ENCODE measurements at regions not wholly inside any gene's neighbourhood (a gene's known extent, or its start where the extent isn't known, plus 50 kb on each side); places are given as distances from the start of the nearest gene placed in this dataset.

DNA sequence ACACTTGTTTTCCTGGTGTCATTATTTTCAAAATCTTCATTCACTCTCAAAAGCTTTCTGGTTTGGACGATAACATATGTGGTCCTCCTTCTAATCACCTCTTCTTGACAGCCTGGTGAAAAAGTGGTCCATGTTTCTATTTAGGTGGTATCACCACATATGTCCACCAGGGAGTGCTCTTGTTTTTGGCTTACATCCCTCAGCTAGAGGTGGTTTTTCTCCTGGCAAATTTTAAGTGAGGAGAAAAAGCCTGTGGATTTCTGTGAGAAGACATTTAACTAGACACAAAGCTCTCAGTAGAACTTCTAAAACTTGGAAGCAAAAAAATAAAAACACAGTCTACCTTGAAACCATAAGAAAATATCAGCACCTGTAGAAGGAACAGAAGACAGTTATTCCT is 58.0 kb upstream of the FRMPD4 start (continued):
- no peak for TF ChIP-seq HMGXB4 (CRISPR knock-in tag; IDR thresholded peaks at IDR 0.05; ENCODE audit: borderline replicate concordance in 1 of 2, low read depth in 1 of 2)
- no peak for TF ChIP-seq ZNF547 (CRISPR knock-in tag; IDR thresholded peaks at IDR 0.05)
- no peak for TF ChIP-seq ATF6 (CRISPR knock-in tag; conservative IDR thresholded peaks at IDR 0.05)
- no peak for TF ChIP-seq DNMT3B (CRISPR knock-in tag; conservative IDR thresholded peaks at IDR 0.05)
- TF ChIP-seq REXO4 (CRISPR knock-in tag; IDR thresholded peaks at IDR 0.05; ENCODE audit: borderline replicate concordance): no peak
- no peak for TF ChIP-seq MZF1 (CRISPR knock-in tag; IDR thresholded peaks at IDR 0.05; ENCODE audit: borderline replicate concordance)
- TF ChIP-seq CTCF (CRISPR knock-in tag; IDR thresholded peaks at IDR 0.05): peak; percentile 39
- TF ChIP-seq, protein P1, sequence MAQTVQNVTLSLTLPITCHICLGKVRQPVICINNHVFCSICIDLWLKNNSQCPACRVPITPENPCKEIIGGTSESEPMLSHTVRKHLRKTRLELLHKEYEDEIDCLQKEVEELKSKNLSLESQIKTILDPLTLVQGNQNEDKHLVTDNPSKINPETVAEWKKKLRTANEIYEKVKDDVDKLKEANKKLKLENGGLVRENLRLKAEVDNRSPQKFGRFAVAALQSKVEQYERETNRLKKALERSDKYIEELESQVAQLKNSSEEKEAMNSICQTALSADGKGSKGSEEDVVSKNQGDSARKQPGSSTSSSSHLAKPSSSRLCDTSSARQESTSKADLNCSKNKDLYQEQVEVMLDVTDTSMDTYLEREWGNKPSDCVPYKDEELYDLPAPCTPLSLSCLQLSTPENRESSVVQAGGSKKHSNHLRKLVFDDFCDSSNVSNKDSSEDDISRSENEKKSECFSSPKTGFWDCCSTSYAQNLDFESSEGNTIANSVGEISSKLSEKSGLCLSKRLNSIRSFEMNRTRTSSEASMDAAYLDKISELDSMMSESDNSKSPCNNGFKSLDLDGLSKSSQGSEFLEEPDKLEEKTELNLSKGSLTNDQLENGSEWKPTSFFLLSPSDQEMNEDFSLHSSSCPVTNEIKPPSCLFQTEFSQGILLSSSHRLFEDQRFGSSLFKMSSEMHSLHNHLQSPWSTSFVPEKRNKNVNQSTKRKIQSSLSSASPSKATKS (CRISPR knock-in tag; IDR thresholded peaks at IDR 0.05): no peak
- no peak for TF ChIP-seq ATF5 (CRISPR knock-in tag; IDR thresholded peaks at IDR 0.05; ENCODE audit: low read depth)
- TF ChIP-seq SIN3B (IDR thresholded peaks at IDR 0.05; ENCODE audit: low read length): no peak
- TF ChIP-seq, protein P2, sequence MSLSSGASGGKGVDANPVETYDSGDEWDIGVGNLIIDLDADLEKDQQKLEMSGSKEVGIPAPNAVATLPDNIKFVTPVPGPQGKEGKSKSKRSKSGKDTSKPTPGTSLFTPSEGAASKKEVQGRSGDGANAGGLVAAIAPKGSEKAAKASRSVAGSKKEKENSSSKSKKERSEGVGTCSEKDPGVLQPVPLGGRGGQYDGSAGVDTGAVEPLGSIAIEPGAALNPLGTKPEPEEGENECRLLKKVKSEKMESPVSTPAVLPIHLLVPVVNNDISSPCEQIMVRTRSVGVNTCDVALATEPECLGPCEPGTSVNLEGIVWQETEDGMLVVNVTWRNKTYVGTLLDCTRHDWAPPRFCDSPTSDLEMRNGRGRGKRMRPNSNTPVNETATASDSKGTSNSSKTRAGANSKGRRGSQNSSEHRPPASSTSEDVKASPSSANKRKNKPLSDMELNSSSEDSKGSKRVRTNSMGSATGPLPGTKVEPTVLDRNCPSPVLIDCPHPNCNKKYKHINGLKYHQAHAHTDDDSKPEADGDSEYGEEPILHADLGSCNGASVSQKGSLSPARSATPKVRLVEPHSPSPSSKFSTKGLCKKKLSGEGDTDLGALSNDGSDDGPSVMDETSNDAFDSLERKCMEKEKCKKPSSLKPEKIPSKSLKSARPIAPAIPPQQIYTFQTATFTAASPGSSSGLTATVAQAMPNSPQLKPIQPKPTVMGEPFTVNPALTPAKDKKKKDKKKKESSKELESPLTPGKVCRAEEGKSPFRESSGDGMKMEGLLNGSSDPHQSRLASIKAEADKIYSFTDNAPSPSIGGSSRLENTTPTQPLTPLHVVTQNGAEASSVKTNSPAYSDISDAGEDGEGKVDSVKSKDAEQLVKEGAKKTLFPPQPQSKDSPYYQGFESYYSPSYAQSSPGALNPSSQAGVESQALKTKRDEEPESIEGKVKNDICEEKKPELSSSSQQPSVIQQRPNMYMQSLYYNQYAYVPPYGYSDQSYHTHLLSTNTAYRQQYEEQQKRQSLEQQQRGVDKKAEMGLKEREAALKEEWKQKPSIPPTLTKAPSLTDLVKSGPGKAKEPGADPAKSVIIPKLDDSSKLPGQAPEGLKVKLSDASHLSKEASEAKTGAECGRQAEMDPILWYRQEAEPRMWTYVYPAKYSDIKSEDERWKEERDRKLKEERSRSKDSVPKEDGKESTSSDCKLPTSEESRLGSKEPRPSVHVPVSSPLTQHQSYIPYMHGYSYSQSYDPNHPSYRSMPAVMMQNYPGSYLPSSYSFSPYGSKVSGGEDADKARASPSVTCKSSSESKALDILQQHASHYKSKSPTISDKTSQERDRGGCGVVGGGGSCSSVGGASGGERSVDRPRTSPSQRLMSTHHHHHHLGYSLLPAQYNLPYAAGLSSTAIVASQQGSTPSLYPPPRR (CRISPR knock-in tag; IDR thresholded peaks at IDR 0.05; ENCODE audit: borderline replicate concordance): no peak
- TF ChIP-seq, protein P3, sequence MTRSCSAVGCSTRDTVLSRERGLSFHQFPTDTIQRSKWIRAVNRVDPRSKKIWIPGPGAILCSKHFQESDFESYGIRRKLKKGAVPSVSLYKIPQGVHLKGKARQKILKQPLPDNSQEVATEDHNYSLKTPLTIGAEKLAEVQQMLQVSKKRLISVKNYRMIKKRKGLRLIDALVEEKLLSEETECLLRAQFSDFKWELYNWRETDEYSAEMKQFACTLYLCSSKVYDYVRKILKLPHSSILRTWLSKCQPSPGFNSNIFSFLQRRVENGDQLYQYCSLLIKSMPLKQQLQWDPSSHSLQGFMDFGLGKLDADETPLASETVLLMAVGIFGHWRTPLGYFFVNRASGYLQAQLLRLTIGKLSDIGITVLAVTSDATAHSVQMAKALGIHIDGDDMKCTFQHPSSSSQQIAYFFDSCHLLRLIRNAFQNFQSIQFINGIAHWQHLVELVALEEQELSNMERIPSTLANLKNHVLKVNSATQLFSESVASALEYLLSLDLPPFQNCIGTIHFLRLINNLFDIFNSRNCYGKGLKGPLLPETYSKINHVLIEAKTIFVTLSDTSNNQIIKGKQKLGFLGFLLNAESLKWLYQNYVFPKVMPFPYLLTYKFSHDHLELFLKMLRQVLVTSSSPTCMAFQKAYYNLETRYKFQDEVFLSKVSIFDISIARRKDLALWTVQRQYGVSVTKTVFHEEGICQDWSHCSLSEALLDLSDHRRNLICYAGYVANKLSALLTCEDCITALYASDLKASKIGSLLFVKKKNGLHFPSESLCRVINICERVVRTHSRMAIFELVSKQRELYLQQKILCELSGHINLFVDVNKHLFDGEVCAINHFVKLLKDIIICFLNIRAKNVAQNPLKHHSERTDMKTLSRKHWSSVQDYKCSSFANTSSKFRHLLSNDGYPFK (CRISPR knock-in tag; IDR thresholded peaks at IDR 0.05; ENCODE audit: borderline replicate concordance): no peak

All from HepG2 (cell line).